HepG2 (cell line): ENCODE measurements at regions not wholly inside any gene's neighbourhood (a gene's known extent, or its start where the extent isn't known, plus 50 kb on each side); places are given as distances from the start of the nearest gene placed in this dataset.

ENCODE experiments used
- GFI1 ChIP-seq: sonication (generic); formaldehyde crosslinking; IDR thresholded peaks from 2 replicates; pipeline ENCODE4 v1.5.0; 2020; ENCODE audit warnings: missing genetic modification reagents, mild to moderate bottlenecking, borderline replicate concordance
- GPN1 ChIP-seq: sonication (generic); formaldehyde crosslinking; IDR thresholded peaks from 2 replicates; pipeline ENCODE4 v1.5.1; 2020; ENCODE audit warnings: missing genetic modification reagents, borderline replicate concordance
- KDM5B ChIP-seq: sonication (generic); formaldehyde crosslinking; IDR thresholded peaks from 2 replicates; pipeline ENCODE4 v1.4.0; 2020; ENCODE audit warnings: missing genetic modification reagents, mild to moderate bottlenecking, borderline replicate concordance
- MAZ ChIP-seq, 2 experiments: sonication (generic) in 1 of 2; formaldehyde crosslinking in 1 of 2; IDR thresholded peaks; 2 replicates each; pipeline versions ENCODE4 v1.5.0 to v1.6.1; 2012 to 2020; ENCODE audit warnings: low read depth in 2 of 2, mild to moderate bottlenecking in 2 of 2, borderline replicate concordance in 1 of 2, improper control_type of control experiment in 1 of 2, low read length in 1 of 2, missing genetic modification reagents in 1 of 2, moderate library complexity in 1 of 2
- NFE2 ChIP-seq: sonication (generic); formaldehyde crosslinking; IDR thresholded peaks from 2 replicates; pipeline ENCODE4 v1.4.0; 2020; ENCODE audit warnings: missing genetic modification reagents
- NR2F6 ChIP-seq, 2 experiments: IDR thresholded peaks; 2 replicates each; pipeline ENCODE4 v1.6.1; 2016; ENCODE audit warnings: antibody characterized with exemption in 1 of 2, mild to moderate bottlenecking in 1 of 2
- PRPF4 ChIP-seq: fragments of 200-400 bp; formaldehyde crosslinking; IDR thresholded peaks from 2 replicates; pipeline ENCODE4 v1.6.1; 2016; ENCODE audit warnings: low read length, low read depth; ENCODE audit not compliant: poor library complexity, severe bottlenecking
- RELA ChIP-seq: sonication (generic); formaldehyde crosslinking; IDR thresholded peaks from 2 replicates; pipeline ENCODE4 v1.4.0; 2020; ENCODE audit warnings: missing genetic modification reagents
- SMAD9 ChIP-seq: sonication (generic); formaldehyde crosslinking; IDR thresholded peaks from 2 replicates; pipeline ENCODE4 v1.5.1; 2020; ENCODE audit warnings: mild to moderate bottlenecking, missing genetic modification reagents
- SOX6 ChIP-seq, 2 experiments: fragments of 450-650 bp in 1 of 2; sonication (generic) in 1 of 2; formaldehyde crosslinking in 1 of 2; IDR thresholded peaks; 2 replicates each; pipeline versions ENCODE4 v1.4.0 to v1.6.1; 2017 to 2020; ENCODE audit warnings: antibody characterized with exemption in 1 of 2, mild to moderate bottlenecking in 1 of 2, missing genetic modification reagents in 1 of 2
- ZEB1 ChIP-seq: IDR thresholded peaks from 2 replicates; pipeline ENCODE4 v1.6.1; 2012; ENCODE audit warnings: mild to moderate bottlenecking, low read depth, inconsistent platforms; ENCODE audit not compliant: insufficient replicate concordance
- ZMYM2 ChIP-seq: sonication (generic); formaldehyde crosslinking; IDR thresholded peaks from 2 replicates; pipeline ENCODE4 v1.8.0; 2022; ENCODE audit warnings: mild to moderate bottlenecking, missing genetic modification reagents
- ZNF383 ChIP-seq: sonication (generic); formaldehyde crosslinking; IDR thresholded peaks from 2 replicates; pipeline ENCODE4 v1.4.0; 2020; ENCODE audit warnings: missing genetic modification reagents, mild to moderate bottlenecking, borderline replicate concordance
- ZNF484 ChIP-seq: sonication (generic); formaldehyde crosslinking; IDR thresholded peaks from 2 replicates; pipeline ENCODE4 v1.5.1; 2020; ENCODE audit warnings: mild to moderate bottlenecking, low read depth, missing genetic modification reagents, borderline replicate concordance
- TF ChIP-seq, protein P1 (sequence below): sonication (generic); formaldehyde crosslinking; IDR thresholded peaks from 2 replicates; pipeline ENCODE4 v1.9.0; 2021; ENCODE audit warnings: missing genetic modification reagents, borderline replicate concordance
- TF ChIP-seq, protein P2 (sequence below), 2 experiments: fragments of 450-650 bp in 1 of 2; sonication (generic) in 1 of 2; formaldehyde crosslinking in 1 of 2; IDR thresholded peaks; 2 replicates each; pipeline versions ENCODE4 v1.6.1 to v1.8.0; 2016 to 2022; ENCODE audit warnings: antibody characterized with exemption in 1 of 2, mild to moderate bottlenecking in 1 of 2, missing genetic modification reagents in 1 of 2

DNA sequence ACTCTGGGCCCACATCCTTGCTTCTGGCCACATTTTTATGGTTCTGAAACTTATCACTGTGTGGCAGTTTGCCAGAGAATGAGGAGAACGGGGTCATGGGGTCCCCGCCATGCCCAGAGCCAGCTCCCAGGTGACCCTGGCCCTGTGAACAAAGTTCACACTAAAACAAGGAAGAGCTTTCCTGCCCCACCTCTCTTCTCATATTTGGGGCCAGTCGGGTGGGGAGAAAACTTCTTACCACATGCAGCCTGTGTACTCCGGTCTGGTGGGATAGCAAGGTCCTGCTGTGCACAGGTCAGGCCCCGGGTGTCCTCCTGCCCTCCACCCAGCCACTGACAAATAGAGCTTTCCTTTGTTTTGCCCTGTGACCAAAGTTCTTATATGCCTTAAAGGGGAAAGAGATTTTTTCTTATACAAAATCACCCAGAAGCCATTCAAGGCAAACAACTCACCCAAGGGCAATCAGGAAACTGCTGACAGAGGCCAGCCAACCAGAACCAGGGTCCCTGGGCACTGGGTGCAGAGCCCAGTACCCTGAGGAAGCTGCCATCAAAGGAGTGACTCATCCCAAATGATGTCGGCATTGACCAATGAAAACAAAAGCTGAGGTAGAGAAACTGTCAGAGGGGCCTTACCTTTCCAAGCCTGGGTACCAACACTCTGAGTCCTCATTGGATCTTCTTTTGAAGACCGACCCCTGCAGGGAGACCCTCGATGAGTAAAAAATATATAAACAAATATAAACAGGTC, 53.6 kb downstream of the OLIG1 start (continued):
- no peak for TF ChIP-seq PRPF4
- TF ChIP-seq ZMYM2 (CRISPR knock-in tag), result no peak
- no peak for TF ChIP-seq ZEB1
- no peak for TF ChIP-seq SOX6 (IDR thresholded peaks at IDR 0.05)
- peak; percentile 49 for TF ChIP-seq SOX6 (CRISPR knock-in tag; IDR thresholded peaks at IDR 0.05)
- TF ChIP-seq RELA, result no peak
- TF ChIP-seq, protein P1, sequence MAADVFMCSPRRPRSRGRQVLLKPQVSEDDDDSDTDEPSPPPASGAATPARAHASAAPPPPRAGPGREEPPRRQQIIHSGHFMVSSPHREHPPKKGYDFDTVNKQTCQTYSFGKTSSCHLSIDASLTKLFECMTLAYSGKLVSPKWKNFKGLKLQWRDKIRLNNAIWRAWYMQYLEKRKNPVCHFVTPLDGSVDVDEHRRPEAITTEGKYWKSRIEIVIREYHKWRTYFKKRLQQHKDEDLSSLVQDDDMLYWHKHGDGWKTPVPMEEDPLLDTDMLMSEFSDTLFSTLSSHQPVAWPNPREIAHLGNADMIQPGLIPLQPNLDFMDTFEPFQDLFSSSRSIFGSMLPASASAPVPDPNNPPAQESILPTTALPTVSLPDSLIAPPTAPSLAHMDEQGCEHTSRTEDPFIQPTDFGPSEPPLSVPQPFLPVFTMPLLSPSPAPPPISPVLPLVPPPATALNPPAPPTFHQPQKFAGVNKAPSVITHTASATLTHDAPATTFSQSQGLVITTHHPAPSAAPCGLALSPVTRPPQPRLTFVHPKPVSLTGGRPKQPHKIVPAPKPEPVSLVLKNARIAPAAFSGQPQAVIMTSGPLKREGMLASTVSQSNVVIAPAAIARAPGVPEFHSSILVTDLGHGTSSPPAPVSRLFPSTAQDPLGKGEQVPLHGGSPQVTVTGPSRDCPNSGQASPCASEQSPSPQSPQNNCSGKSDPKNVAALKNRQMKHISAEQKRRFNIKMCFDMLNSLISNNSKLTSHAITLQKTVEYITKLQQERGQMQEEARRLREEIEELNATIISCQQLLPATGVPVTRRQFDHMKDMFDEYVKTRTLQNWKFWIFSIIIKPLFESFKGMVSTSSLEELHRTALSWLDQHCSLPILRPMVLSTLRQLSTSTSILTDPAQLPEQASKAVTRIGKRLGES (CRISPR knock-in tag), result no peak
- no peak for TF ChIP-seq GPN1 (CRISPR knock-in tag)
- TF ChIP-seq GFI1, result no peak
- no peak for TF ChIP-seq ZNF383
- TF ChIP-seq MAZ (IDR thresholded peaks at IDR 0.05; ENCODE audit: borderline replicate concordance, low read depth, low read length), result no peak
- TF ChIP-seq MAZ (CRISPR knock-in tag; IDR thresholded peaks at IDR 0.05; ENCODE audit: low read depth), result no peak
- no peak for TF ChIP-seq NFE2 (CRISPR knock-in tag)
- TF ChIP-seq NR2F6 (IDR thresholded peaks at IDR 0.05), result no peak; the same call in 1 of the 2 replicates
- TF ChIP-seq NR2F6 (CRISPR knock-in tag; IDR thresholded peaks at IDR 0.05), result 0 out of 2 replicates have a peak, but pooled peaks have one; percentile 5
- TF ChIP-seq SMAD9 (CRISPR knock-in tag), result no peak
- TF ChIP-seq KDM5B (CRISPR knock-in tag), result no peak
- TF ChIP-seq ZNF484 (CRISPR knock-in tag), result no peak
- TF ChIP-seq, protein P2, sequence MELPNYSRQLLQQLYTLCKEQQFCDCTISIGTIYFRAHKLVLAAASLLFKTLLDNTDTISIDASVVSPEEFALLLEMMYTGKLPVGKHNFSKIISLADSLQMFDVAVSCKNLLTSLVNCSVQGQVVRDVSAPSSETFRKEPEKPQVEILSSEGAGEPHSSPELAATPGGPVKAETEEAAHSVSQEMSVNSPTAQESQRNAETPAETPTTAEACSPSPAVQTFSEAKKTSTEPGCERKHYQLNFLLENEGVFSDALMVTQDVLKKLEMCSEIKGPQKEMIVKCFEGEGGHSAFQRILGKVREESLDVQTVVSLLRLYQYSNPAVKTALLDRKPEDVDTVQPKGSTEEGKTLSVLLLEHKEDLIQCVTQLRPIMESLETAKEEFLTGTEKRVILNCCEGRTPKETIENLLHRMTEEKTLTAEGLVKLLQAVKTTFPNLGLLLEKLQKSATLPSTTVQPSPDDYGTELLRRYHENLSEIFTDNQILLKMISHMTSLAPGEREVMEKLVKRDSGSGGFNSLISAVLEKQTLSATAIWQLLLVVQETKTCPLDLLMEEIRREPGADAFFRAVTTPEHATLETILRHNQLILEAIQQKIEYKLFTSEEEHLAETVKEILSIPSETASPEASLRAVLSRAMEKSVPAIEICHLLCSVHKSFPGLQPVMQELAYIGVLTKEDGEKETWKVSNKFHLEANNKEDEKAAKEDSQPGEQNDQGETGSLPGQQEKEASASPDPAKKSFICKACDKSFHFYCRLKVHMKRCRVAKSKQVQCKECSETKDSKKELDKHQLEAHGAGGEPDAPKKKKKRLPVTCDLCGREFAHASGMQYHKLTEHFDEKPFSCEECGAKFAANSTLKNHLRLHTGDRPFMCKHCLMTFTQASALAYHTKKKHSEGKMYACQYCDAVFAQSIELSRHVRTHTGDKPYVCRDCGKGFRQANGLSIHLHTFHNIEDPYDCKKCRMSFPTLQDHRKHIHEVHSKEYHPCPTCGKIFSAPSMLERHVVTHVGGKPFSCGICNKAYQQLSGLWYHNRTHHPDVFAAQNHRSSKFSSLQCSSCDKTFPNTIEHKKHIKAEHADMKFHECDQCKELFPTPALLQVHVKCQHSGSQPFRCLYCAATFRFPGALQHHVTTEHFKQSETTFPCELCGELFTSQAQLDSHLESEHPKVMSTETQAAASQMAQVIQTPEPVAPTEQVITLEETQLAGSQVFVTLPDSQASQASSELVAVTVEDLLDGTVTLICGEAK (IDR thresholded peaks at IDR 0.05), result no peak
- TF ChIP-seq, protein P2 (CRISPR knock-in tag; IDR thresholded peaks at IDR 0.05), result no peak
